Stimulated activated CD4-positive, alpha-beta T cell treated with anti-CD3 and anti-CD28 coated beads, Interleukin-15, amount 100 ng/mL, for 1 hour (primary cell): ENCODE measurements at regions not wholly inside any gene's neighbourhood (a gene's known extent, or its start where the extent isn't known, plus 50 kb on each side); places are given as distances from the start of the nearest gene placed in this dataset.
"Not testable (repeated sequence)": the region's sequence is repeated elsewhere in the genome, so short reads cannot be mapped to it uniquely, and the experiment has no call there.

Experiments used
- DNase-seq, 2 donors: peaks; one replicate each; pipeline ENCODE4 v3.0.0-alpha.2; 2020; ENCODE audit warnings: low read depth in 1 of 2, low spot score in 1 of 2

DNA sequence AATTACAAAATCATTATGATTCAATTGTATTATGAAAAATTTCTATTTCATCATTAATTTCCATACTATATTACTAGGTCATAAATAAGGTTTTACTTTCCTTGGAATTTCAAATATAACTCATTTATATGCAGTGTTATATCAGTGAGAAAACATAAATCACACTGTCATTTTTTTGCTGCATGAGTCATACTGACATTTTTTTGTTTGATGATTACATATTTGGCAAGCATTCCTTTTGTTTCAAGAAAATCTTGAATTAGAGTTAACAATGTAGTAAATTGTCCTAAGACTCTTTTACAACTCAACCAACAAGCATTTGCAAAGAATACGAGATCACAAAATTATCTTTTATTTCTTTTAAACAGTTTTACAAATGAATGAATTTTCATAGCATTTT lies 298.4 kb upstream of the SEMA6A start:
- DNase-seq = no peak

DNA sequence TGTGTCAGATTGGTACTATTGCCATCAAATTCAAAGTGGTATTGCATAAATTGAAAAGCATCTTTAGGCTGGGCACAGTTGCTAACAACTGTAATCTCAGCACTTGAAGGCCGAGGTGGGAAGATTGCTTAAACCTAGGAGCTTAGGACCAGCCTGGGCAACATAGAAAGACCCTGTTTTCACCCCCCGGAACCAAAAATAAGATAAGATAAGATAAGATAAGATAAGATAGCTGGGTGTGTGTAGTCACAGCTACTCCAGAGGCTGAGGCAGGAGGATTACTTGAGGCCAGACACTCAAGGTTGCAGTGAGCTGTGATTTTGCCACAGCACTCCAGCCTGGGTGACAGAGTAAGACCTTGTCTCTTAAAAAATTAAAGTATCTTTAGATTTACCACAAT lies 297.9 kb upstream of the SEMA6A start:
- DNase-seq = no peak

DNA sequence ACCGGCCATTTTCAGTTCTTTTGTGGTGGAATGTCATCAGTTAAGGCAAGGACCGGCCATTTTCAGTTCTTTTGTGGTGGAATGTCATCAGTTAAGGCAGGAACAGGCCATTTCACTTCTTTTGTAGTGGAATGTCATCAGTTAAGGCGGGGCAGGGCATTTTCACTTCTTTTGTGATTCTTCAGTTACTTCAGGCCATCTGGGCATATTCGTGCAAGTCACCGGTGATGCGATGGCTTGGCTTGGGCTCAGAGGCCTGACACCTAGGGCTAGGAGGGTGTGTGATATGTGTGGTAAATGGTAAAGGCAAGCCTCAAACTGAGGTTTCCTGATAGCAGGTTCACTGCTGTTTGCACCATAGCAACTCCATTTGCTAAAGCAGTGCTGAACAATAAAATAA lies 293.2 kb upstream of the SEMA6A start:
- DNase-seq = not testable (repeated sequence)

DNA sequence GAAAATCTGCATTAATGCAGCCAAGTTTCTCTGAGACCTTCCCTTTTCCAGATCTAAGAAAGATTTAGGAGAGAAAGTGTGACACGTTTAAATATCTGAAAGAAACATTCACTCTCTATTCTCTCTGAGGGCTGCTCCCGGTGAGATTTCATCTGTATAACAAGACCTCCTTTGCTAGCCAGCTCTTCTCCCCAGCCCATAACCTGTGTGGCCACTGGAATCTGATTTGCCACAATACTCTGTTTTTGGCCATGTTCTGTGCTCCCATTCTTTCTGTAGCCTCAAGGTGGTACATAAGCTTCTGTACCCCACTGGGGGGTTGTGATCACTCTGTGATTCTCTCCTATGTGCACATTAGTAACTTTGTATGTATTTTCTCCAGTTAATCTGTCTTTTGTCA lies 291.0 kb upstream of the SEMA6A start:
- DNase-seq = no peak

DNA sequence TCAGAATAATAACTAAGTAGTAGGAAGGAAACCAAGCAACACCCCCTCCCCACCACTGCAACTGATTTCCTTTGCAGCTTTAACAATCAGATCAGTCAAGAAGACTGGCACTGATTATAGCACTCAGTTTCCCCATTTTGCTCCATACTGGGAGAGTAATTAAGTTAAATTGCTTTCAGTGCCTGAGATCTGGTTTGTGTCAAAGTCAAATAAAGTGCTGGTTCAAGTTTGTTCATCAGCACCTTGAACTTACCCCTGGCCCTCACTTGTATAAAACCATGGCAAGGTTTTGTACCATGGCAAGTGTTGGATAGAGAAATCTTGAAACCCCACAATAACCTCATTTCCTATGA lies 290.2 kb upstream of the SEMA6A start:
- no peak for DNase-seq

DNA sequence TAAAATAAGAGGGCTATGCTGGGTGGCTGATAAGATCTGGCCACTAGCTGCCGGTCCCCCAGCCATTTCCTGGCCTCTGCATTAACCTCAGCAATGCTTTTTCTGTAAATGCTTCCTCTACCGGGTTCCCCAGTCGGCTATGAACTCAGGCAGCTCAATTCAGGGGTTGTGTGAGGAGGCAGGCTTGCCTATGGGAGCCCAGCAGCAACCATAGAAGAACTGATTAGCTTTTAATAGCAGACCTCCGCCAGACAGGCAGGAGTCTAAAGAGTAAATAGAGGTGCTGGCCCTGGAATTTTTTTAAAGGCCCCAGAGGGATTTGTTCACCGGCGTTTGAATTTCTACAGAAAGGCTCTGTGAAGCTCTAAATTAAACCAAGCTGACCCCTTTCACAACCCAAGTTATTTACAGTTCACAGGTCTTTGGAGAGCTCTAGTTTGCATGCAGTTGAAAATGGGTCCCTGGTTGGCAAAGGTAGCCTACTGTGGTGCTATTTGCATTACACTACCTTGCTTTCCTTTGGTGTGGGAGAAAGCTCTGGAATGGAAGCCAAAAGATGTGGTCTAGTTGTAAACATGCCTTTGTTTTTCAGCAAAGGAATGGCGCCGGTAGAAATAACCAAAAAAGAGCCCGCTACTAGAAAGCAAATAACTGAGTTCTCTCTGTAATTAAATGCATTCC lies 289.7 kb upstream of the SEMA6A start:
- DNase-seq = no peak

DNA sequence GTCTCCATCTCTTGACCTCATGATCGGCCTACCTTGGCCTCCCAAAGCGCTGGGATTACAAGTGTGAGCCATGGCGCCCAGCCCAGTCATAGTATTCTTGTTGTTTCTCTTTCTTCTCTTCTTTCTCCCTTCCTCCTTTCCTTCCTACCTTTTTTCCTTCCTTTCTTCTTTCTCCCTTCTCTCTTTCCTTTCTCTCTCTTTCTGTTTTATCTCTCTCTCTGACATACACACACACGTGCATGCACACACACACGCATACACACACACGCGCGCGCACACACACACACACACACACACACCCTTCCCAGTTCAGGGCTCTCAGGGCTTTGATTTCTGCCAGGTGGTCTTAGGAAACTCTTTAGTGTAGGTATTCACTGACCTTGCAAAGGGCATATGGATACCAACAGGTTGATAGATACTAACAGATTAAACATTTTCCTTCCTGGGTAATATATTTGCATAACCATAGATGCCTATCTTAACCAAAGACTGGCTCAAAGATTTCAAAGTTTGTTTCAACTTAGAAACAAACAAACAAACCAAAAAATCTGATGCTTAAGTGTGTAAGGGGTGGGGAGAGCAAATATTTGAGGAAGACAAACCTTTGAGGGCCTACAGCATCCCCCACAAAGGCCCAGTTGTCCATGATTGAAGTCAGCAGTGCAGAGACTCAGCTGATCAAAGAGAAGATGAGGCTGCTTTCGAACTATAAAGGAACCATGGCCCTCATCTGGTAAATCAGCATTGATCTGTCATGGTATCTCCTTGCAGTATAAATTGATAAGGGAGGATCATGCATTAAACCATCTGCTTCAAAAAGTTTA lies 288.2 kb upstream of the SEMA6A start:
- DNase-seq = no peak

DNA sequence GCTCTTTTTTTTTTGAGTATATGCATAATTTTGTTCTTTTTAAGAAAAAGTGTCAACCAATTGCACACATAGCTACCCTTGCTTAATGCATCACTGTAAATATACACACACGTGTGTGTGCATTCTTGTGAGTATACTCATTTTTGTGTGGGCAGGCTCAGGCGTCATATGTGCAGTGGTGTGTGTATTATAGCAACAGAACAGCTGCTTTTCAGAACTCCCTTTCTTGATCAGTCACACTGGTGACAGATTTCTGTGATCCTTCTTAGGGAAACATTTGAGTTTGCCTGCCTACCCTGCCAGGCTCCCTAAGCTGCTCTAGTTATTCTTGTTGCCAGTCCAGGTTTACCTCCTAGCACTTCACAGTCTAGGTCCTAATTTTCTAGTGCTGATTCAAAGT lies 287.0 kb upstream of the SEMA6A start:
- no peak for DNase-seq

DNA sequence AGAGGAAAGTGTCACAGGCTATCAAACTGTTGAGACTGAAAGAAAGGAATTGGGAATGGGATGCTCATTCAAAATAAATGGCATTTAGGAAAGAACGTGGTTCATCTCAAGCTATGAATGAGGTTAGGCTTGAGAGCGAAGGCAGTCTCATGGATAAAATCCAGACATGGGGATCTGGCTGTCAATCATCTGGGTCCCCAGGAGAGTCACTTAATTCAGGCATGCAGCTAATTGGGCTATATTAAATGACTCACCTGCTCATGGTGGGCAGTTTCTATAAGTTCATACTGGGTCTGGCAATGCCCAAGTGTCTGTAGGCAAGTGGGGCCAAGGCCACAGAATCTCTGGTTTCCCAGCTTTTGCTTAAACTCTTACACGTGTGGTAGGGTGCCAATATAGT lies 286.5 kb upstream of the SEMA6A start:
- no peak for DNase-seq

DNA sequence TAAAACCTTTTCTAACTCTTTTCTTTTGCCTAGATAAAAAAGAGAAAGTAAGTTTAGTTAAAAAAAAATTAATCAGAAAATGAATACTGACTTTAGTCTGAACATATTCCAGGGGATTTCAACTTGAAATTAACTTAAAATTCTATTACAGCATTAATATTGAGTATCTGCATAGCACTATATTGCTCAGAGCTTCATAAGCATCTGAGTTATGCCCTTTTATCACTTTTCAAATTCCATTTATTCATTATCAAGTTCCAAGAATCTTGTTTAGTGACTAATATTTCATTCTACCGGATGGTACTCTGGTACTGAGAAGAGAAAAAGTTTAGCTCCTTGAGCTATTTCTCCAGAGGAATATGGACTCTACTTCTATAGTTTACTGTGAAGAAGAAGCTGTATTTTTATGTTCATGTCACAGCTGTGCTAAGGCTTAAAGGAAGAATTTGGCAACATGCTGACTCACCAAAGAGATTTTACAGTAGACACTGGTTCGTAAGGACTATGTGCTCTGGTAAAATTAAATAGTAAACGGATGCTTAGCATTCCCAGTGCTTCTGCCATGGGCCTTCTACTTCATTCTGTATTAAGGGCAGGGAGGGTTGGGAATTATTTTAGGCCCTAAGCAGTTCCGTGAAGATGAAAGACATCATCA lies 285.2 kb upstream of the SEMA6A start:
- no peak for DNase-seq

DNA sequence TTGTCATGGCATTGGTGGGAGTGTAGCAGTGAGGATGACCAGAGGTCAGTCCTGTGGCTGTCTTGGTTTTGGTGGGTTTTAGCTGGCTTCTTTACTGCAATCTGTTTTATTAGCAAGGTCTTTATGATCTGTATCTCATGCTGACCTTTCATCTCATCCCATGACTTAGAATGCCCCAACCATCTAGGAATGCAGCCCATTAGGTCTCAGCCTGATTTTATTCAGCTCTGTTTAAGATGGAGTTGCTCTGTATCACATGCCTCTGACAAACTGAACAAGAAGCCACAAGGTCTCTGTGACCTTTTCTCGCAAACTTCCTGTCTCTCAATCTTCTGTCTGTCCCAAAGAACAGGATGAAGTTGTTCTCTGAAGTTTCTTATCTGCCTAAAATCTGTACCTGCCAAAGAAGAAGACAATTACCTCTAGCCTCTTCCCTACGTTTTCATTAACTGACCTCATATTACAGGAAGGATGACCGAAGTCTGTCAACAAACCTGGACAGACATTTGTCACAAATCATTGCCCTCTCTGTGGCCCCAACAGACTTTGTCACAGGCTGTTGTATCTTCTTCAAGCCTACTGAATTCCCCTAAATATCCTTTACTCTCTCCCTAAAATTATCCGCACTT lies 284.2 kb upstream of the SEMA6A start:
- no peak for DNase-seq

DNA sequence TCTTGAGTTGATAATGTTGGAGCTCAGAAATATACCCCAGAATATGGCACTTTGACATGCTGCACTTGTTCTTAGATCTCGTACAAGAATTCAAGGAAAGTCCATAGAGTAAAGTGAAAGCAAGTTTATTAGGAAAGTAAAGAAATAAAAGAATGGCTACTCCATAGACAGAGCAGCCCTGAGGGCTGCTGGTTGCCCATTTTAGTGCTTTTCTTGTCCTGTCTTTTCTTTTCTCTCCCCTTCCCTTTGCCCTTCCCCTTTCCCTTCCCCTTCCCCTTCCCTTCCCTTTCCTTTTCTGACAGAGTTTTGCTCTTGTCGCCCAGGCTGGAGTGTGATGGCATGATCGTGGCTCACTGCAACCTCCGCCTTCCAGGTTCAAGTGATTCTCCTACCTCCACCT lies 283.4 kb upstream of the SEMA6A start:
- DNase-seq = not testable (repeated sequence)

DNA sequence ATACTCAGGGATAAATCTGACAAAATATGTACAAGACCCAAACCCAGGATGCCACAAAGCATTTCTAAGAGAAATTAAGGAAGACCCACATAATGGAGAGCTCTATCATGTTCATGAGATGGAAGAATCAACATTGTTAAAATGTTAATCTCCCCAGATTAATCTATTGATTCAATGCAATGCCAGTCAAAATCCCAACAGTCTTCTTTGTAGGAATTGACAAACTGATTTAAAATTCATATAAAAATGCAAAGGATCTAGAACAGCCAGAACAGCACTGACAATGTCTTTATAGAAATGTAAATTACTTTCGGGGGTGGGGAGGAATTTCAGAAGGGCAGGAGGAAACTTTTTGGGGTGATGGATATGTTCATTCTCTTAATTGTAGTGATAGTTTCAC lies 281.6 kb upstream of the SEMA6A start:
- DNase-seq = no peak

DNA sequence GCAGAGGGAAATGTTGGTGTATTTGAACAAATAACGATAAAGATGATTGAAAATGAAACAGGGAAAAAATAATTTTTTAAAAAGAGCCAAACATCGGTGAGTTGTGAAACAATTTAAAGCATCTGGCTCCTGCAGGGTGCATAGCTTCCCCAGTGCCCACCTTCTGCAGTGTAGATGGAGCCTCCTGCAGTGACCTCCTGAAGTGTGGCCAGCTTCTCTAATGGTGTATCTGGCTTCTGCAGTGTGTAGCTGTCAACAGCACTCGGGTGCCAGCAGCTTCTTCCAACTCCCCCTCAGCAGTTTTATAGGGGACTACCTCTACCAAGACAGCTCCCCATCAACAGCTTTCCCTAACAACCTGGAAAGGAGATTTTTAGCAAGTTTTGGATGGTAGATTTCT lies 279.4 kb upstream of the SEMA6A start:
- no peak for DNase-seq

DNA sequence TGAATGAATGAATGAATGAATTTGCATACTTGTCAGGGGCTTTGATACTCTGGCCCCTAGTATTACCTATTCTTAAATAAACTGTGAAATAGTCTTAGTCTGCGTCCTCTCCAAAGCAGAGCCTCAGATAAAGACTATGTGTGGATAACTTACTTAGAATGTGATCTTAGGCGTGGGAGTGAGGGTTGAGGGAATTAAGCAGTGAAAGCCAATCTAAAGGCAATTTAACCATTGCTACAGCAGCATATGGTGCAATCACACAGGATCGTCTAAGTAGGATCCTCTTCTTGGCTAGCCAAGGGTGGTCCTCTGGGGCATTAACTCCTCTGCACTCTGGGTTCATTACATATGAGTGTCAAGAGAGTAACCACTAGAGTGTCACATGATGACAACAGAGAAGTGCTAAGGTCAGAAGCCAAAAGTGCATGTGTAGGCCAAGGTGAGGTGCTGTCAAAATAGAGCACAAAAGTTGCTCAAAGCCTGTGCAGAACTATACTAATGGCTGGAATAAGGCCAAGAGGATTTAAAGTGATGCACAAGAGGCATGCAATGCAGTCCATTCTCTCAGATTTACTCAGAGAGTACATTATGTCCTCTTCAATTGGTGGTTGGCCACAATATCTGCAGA lies 274.4 kb upstream of the SEMA6A start:
- no peak for DNase-seq

DNA sequence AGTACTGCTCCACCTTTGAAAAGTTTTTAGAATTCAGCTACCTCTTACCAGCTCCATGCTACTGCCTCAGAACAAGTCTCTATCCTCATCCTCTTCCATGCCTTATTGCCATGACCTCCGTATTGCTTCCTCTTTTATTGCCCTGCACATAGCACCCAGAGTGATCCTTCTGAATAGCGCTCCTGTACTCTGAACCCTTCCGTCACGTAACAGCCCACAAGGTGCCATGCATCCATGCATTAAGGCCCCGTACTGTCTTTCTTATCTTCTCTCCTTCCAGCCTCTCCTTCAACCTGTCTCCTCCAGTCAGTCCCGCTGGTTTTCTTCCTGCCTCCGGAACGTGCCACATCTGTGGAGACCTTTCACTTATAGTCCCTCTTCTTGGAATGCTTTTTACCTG lies 273.3 kb upstream of the SEMA6A start:
- no peak for DNase-seq

DNA sequence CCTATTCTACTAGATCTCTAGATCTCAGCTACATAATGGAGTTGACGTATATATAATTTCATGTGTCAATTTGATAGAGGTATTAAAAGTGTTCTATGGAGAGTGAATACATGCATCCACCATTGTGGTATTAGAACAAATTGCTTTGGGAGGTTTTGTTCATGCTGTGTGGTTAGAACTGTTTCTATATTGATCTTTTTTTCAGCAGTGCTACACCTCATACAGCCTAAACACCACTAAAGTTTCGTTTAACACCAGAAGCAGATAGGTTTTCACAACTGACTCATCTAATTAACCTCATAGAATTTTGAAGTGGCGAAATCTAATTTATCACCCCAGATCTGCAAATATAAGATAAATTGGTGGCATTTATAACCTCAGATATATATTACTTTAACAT lies 269.4 kb upstream of the SEMA6A start:
- no peak for DNase-seq

DNA sequence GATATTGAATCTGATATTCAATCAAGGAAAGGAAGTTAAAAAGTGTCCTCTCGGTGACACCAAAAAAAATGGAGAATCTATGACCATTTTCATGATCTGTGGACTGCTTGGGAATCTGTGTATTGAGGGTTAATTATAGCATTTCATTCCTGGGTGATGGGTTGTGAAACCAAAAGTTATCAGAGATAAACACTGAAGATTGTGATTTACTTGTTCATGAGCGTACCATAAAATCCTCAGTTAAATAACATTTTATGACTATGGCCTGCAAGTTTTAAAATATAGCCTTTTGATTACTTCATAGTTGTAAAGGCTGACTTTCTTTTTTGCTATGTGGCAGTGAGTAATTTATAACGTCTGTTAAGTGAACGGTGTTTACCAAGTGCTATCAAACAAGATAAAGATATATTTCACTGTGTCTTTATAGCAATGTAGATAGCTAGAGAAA lies 267.9 kb upstream of the SEMA6A start:
- no peak for DNase-seq

DNA sequence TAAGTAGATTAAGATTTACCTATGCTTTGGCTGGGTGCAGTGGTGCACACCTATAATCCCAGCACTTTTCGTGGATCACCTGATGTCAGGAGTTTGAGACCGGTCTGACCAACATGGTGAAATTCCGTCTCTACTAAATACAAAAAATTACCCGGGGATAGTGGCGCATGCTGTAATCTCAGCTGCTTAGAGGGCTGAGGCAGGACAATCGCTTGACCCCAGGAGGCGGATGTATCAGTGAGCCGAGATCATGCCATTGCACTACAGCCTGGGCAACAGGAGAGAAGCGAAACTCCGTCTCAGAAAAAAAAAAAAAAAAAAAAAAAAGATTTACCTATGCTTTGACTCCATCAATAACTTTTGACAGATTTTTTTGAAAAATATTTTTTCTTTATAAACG lies 267.1 kb upstream of the SEMA6A start:
- DNase-seq = no peak

DNA sequence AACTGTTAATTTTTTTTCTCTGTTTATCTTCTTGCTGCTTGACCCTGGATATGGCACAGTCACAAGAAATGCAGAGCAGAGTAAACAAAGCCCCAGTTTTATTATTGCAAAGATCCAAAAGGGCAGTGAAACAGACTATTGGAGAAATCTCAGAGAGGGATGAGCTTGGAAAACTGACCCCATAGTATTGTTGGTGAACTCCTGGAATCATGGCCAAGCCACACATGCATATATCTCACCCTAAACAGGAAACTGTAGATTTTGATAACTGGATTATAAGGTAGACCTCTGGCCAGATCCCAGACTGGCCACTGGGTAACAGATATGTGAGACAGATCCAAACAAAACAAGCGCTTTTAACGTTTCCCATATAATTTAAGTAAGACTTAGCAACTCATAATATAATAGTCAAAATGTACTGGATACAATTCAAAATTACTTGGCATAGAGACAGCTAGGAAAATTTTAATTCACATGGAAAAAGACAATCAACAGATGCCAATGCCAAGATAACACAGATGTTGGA lies 263.5 kb upstream of the SEMA6A start:
- no peak for DNase-seq

DNA sequence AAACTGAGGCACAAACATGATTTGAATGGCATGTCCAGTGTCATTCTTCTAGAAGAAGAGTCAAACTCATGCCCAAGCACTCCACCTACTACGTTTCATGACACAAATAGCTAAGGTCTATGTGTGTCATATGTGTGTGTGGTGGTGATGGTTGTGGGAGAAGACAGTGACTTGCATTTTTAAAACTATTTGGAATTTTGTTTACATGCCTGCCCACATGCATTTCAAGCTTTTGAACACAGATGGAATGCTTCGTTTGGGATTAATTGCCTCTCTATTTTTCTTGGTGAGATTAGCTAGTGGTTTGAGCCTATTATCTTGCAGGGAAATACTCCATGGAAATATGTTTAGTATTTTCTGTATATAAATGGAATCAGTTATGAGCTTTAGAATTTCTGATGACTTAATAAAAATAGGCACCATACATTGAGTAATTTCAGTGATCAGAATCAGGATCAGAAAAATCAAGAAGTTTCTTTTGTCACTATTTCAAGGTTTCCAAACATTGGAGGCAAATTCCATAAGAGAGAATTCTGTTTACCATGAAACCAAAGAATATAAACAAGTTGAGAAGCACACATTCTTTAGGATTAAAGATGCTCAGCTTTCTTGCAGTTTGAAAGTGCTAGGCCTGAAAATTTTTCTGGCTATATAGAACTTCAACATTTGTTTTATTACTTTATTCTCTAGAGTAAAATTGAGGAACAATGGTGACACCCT lies 260.3 kb upstream of the SEMA6A start:
- DNase-seq = no peak
